NCI-H1105 treated with DMSO at 0.1 percent for 48 hours (cell line): ENCODE measurements at regions not wholly inside any gene's neighbourhood (a gene's known extent, or its start where the extent isn't known, plus 50 kb on each side); places are given as distances from the start of the nearest gene placed in this dataset.
"Not testable (repeated sequence)": the region's sequence is repeated elsewhere in the genome, so short reads cannot be mapped to it uniquely, and the experiment has no call there.

Source experiments
- DNase-seq: peaks from one replicate; lab custom pipeline; 2025; lab: John Stamatoyannopoulos, UW

GRCh38 chr1:105608713-105609112, 1447.8 kb upstream of the PRMT6 start:
- peak; percentile 33 for DNase-seq

- no peak for DNase-seq
These were observed 1430.0 kb upstream of the PRMT6 start for GRCh38 chr1:105626276-105626987.

- DNase-seq: not testable (repeated sequence)
These were observed 1425.2 kb upstream of the PRMT6 start for GRCh38 chr1:105631153-105631744.

GRCh38 chr1:105632342-105633196, 1423.9 kb upstream of the PRMT6 start:
- DNase-seq: no peak

GRCh38 chr1:105636052-105636451, 1420.4 kb upstream of the PRMT6 start:
- no peak for DNase-seq

- no peak for DNase-seq
These were observed 1415.1 kb upstream of the PRMT6 start for GRCh38 chr1:105641407-105641806.

- no peak for DNase-seq
These were observed 1404.4 kb upstream of the PRMT6 start for GRCh38 chr1:105652109-105652508.

GRCh38 chr1:105655032-105655431, 1401.4 kb upstream of the PRMT6 start:
- DNase-seq: no peak

GRCh38 chr1:105664495-105664894, 1392.0 kb upstream of the PRMT6 start:
- DNase-seq: no peak

GRCh38 chr1:105678334-105678733, 1378.1 kb upstream of the PRMT6 start:
- DNase-seq: no peak

- no peak for DNase-seq
These were observed 1371.8 kb upstream of the PRMT6 start for GRCh38 chr1:105684714-105685113.

- no peak for DNase-seq
These were observed 1370.4 kb upstream of the PRMT6 start for GRCh38 chr1:105686026-105686425.

GRCh38 chr1:105686874-105687690, 1369.4 kb upstream of the PRMT6 start:
- DNase-seq: no peak

- no peak for DNase-seq
These were observed 1355.8 kb upstream of the PRMT6 start for GRCh38 chr1:105700723-105701122.

GRCh38 chr1:105724286-105724685, 1332.2 kb upstream of the PRMT6 start:
- DNase-seq: no peak

- DNase-seq: peak; percentile 34
These were observed 1325.8 kb upstream of the PRMT6 start for GRCh38 chr1:105730701-105731100.

- no peak for DNase-seq
These were observed 1320.1 kb upstream of the PRMT6 start for GRCh38 chr1:105736349-105736748.

- no peak for DNase-seq
These were observed 1276.7 kb upstream of the PRMT6 start for GRCh38 chr1:105779727-105780126.

- no peak for DNase-seq
These were observed 1271.5 kb upstream of the PRMT6 start for GRCh38 chr1:105785021-105785420.

- peak; percentile 69 for DNase-seq
These were observed 1262.8 kb upstream of the PRMT6 start for GRCh38 chr1:105793536-105794146.

GRCh38 chr1:105795741-105796140, 1260.7 kb upstream of the PRMT6 start:
- DNase-seq: no peak
